ENCODE measurements at regions not wholly inside any gene's neighbourhood (a gene's known extent, or its start where the extent isn't known, plus 50 kb on each side); places are given as distances from the start of the nearest gene placed in this dataset.
"Not testable (repeated sequence)": the region's sequence is repeated elsewhere in the genome, so short reads cannot be mapped to it uniquely, and the experiment has no call there.

- no peak for DNase-seq
Observed at GRCh38 chr22:49657974-49658590, 169.6 kb downstream of the BRD1 start.

GRCh38 chr22:49657275-49657973 lies 170.2 kb downstream of the BRD1 start:
- peak; percentile 88 for DNase-seq

- not testable (repeated sequence) for DNase-seq
Observed at GRCh38 chr22:49656883-49657274, 170.8 kb downstream of the BRD1 start.

- no peak for DNase-seq
Observed at GRCh38 chr22:49656291-49656851, 171.3 kb downstream of the BRD1 start.

- DNase-seq: no peak
Observed at GRCh38 chr22:49655168-49655812, 172.4 kb downstream of the BRD1 start.

- no peak for DNase-seq
Observed at GRCh38 chr22:49650336-49651241, 177.1 kb downstream of the BRD1 start.

- no peak for DNase-seq
Observed at GRCh38 chr22:49649166-49650068, 178.3 kb downstream of the BRD1 start.

- DNase-seq: no peak
Observed at GRCh38 chr22:49648053-49648452, 179.6 kb downstream of the BRD1 start.

GRCh38 chr22:49647627-49648026 lies 180.0 kb downstream of the BRD1 start:
- DNase-seq: no peak

GRCh38 chr22:49646876-49647275 lies 180.8 kb downstream of the BRD1 start:
- DNase-seq: no peak

- no peak for DNase-seq
Observed at GRCh38 chr22:49645791-49646550, 181.7 kb downstream of the BRD1 start.

- no peak for DNase-seq
Observed at GRCh38 chr22:49645257-49645656, 182.4 kb downstream of the BRD1 start.

GRCh38 chr22:49643998-49644397 lies 183.7 kb downstream of the BRD1 start:
- no peak for DNase-seq

GRCh38 chr22:49643466-49643865 lies 184.2 kb downstream of the BRD1 start:
- DNase-seq: no peak

GRCh38 chr22:49642741-49643140 lies 184.9 kb downstream of the BRD1 start:
- no peak for DNase-seq

- no peak for DNase-seq
Observed at GRCh38 chr22:49642331-49642730, 185.3 kb downstream of the BRD1 start.

GRCh38 chr22:49641770-49642313 lies 185.8 kb downstream of the BRD1 start:
- no peak for DNase-seq

GRCh38 chr22:49640366-49641095 lies 187.1 kb downstream of the BRD1 start:
- DNase-seq: no peak

- no peak for DNase-seq
Observed at GRCh38 chr22:49639956-49640355, 187.7 kb downstream of the BRD1 start.

GRCh38 chr22:49638788-49639187 lies 188.9 kb downstream of the BRD1 start:
- no peak for DNase-seq
